NCI-H1436 treated with DMSO at 0.1 percent for 48 hours (cell line): ENCODE measurements at regions not wholly inside any gene's neighbourhood (a gene's known extent, or its start where the extent isn't known, plus 50 kb on each side); places are given as distances from the start of the nearest gene placed in this dataset.

Experiments used
- DNase-seq: peaks from one replicate; lab custom pipeline; 2025; lab: John Stamatoyannopoulos, UW

- DNase-seq: no peak
Observed at GRCh38 chr6:113411011-113411410, 446.1 kb upstream of the MARCKS start.

GRCh38 chr6:113412589-113413357 is 444.4 kb upstream of the MARCKS start:
- no peak for DNase-seq

GRCh38 chr6:113414511-113414910 is 442.6 kb upstream of the MARCKS start:
- DNase-seq: no peak

- no peak for DNase-seq
Observed at GRCh38 chr6:113416170-113416569, 441.0 kb upstream of the MARCKS start.

- no peak for DNase-seq
Observed at GRCh38 chr6:113420290-113420689, 436.9 kb upstream of the MARCKS start.

- DNase-seq: no peak
Observed at GRCh38 chr6:113421997-113422396, 435.1 kb upstream of the MARCKS start.

GRCh38 chr6:113423956-113424355 is 433.2 kb upstream of the MARCKS start:
- no peak for DNase-seq

- no peak for DNase-seq
Observed at GRCh38 chr6:113425977-113426660, 431.0 kb upstream of the MARCKS start.

- DNase-seq: no peak
Observed at GRCh38 chr6:113427617-113428016, 429.5 kb upstream of the MARCKS start.

- no peak for DNase-seq
Observed at GRCh38 chr6:113428702-113429101, 428.4 kb upstream of the MARCKS start.

GRCh38 chr6:113432521-113433334 is 424.4 kb upstream of the MARCKS start:
- DNase-seq: no peak

GRCh38 chr6:113433335-113433991 is 423.7 kb upstream of the MARCKS start:
- no peak for DNase-seq

GRCh38 chr6:113434641-113435040 is 422.5 kb upstream of the MARCKS start:
- no peak for DNase-seq

GRCh38 chr6:113437566-113437965 is 419.6 kb upstream of the MARCKS start:
- no peak for DNase-seq

GRCh38 chr6:113439866-113440265 is 417.3 kb upstream of the MARCKS start:
- DNase-seq: peak; percentile 34

- DNase-seq: peak; percentile 93
Observed at GRCh38 chr6:113442040-113442439, 415.1 kb upstream of the MARCKS start.

- DNase-seq: no peak
Observed at GRCh38 chr6:113445201-113445600, 411.9 kb upstream of the MARCKS start.

- DNase-seq: no peak
Observed at GRCh38 chr6:113447088-113447831, 409.9 kb upstream of the MARCKS start.

GRCh38 chr6:113449051-113449450 is 408.1 kb upstream of the MARCKS start:
- no peak for DNase-seq

- DNase-seq: no peak
Observed at GRCh38 chr6:113450061-113450465, 407.1 kb upstream of the MARCKS start.

GRCh38 chr6:113451049-113451448 is 406.1 kb upstream of the MARCKS start:
- no peak for DNase-seq
